ENCODE measurements at regions not wholly inside any gene's neighbourhood (a gene's known extent, or its start where the extent isn't known, plus 50 kb on each side); places are given as distances from the start of the nearest gene placed in this dataset.

- Histone ChIP-seq H3K9me3 (no peaks in the 10 kb centered on the region), H3K27ac (no peak overlapping the region), H3K27me3 (no peaks in the 10 kb centered on the region), H3K4me1 (peaks cover 0 to 16% (median 0%) of the 10 kb centered on the region in 12 donors), H3K36me3 (no peaks in the 10 kb centered on the region), H3K4me3 (no peak overlapping the region)
- ATAC-seq = no peak
- intact Hi-C loops (cut with DNase I) = no loop called here
- no peak for DNase-seq
- 56 to 74% (median 64%) methylated on average over 3 of the region's 3 CpGs for WGBS, 4 donors
- TF ChIP-seq CTCF (IDR thresholded peaks at IDR 0.05) (no peak), POLR2A (IDR thresholded peaks at IDR 0.05) (no peak)
Observed at GRCh38 chr12:91948504-91948903, 197.1 kb downstream of the BTG1 start.

- DNase-seq (no peak), ATAC-seq (no peak)
- no peak overlapping the region for H3K27ac ChIP-seq
- no peak overlapping the region for H3K4me3 ChIP-seq
- H3K9me3 ChIP-seq = no peaks in the 10 kb centered on the region
- intact Hi-C loops (cut with DNase I) = no loop called here
- peaks cover 0 to 16% (median 0%) of the 10 kb centered on the region in 12 donors for H3K4me1 ChIP-seq
- 93 to 95% (median 93%) methylated on average over 5 of the region's 5 CpGs for WGBS, 4 donors
- no peak for TF ChIP-seq CTCF (IDR thresholded peaks at IDR 0.05)
- H3K27me3 ChIP-seq = no peaks in the 10 kb centered on the region
- no peaks in the 10 kb centered on the region for H3K36me3 ChIP-seq
Observed at GRCh38 chr12:91947459-91947858, 198.2 kb downstream of the BTG1 start.

- 61 to 77% (median 64%) methylated on average over 1 of the region's 1 CpG for WGBS, 4 donors
- Histone ChIP-seq H3K4me3 (no peak overlapping the region), H3K4me1 (peaks cover 0 to 16% (median 0%) of the 10 kb centered on the region in 12 donors), H3K9me3 (no peaks in the 10 kb centered on the region), H3K36me3 (no peaks in the 10 kb centered on the region), H3K27me3 (no peaks in the 10 kb centered on the region), H3K27ac (no peak overlapping the region)
- DNase-seq (no peak), ATAC-seq (no peak)
- no peak for TF ChIP-seq CTCF (IDR thresholded peaks at IDR 0.05)
- no peak for TF ChIP-seq POLR2A (IDR thresholded peaks at IDR 0.05)
- intact Hi-C loops (cut with DNase I) = no loop called here
Observed at GRCh38 chr12:91944637-91945036, 201.0 kb downstream of the BTG1 start.

- 81 to 91% (median 87%) methylated on average over 1 of the region's 1 CpG for WGBS, 4 donors
- ATAC-seq (peak in 1 of 4 donors; percentile 38), DNase-seq (no peak)
- H3K27me3 ChIP-seq = no peaks in the 10 kb centered on the region
- no peak for TF ChIP-seq CTCF (IDR thresholded peaks at IDR 0.05)
- no peaks in the 10 kb centered on the region for H3K36me3 ChIP-seq
- no peaks in the 10 kb centered on the region for H3K9me3 ChIP-seq
- intact Hi-C loops (cut with DNase I) = no loop called here
- no peaks in the 10 kb centered on the region for H3K4me1 ChIP-seq
- H3K27ac ChIP-seq = no peak overlapping the region
- H3K4me3 ChIP-seq = no peak overlapping the region
Observed at GRCh38 chr12:91940826-91941570, 204.6 kb downstream of the BTG1 start.

Measured in heart left ventricle (tissue), 16 donors.